ENCODE measurements at regions not wholly inside any gene's neighbourhood (a gene's known extent, or its start where the extent isn't known, plus 50 kb on each side); places are given as distances from the start of the nearest gene placed in this dataset.

GRCh38 chr18:43825768-43826167, 548.5 kb upstream of the SYT4 start:
- H3K27me3 Mint-ChIP-seq (ENCODE audit: low read depth, unreplicated experiment), result no peaks in the 10 kb centered on the region
- no peak overlapping the region for H2AFZ ChIP-seq (ENCODE audit: low read depth, low read length)
- no peaks in the 10 kb centered on the region for H3K4me1 ChIP-seq (ENCODE audit: insufficient read depth, low read length)
- H3K36me3 ChIP-seq (ENCODE audit: insufficient read depth, low read length), result no peaks in the 10 kb centered on the region
- no peaks in the 10 kb centered on the region for H3K36me3 Mint-ChIP-seq (ENCODE audit: low read depth, unreplicated experiment)
- DNase-seq (ENCODE audit: low read depth) (no peak), FAIRE-seq (no peak)
- H4K20me1 ChIP-seq (ENCODE audit: insufficient read depth, low read length), result no peaks in the 10 kb centered on the region
- H3K4me2 ChIP-seq (ENCODE audit: low read length), result no peak overlapping the region
- H3K9me3 Mint-ChIP-seq (ENCODE audit: unreplicated experiment), result no peaks in the 10 kb centered on the region
- no peaks in the 10 kb centered on the region for H3K27me3 ChIP-seq (ENCODE audit: insufficient read depth, low read length)
- H3K4me3 ChIP-seq (ENCODE audit: insufficient read depth, low read depth, low read length), result no peak overlapping the region
- H3K9me3 ChIP-seq (ENCODE audit: insufficient read depth, low read depth, low read length), result no peaks in the 10 kb centered on the region
- TF ChIP-seq EZH2 (IDR thresholded peaks at IDR 0.05; ENCODE audit: insufficient read depth, low read length), result no peak
- TF ChIP-seq CTCF (IDR thresholded peaks at IDR 0.05; ENCODE audit: insufficient read depth, low read depth, low read length), result no peak
- H3K9ac ChIP-seq (ENCODE audit: low read length), result no peak overlapping the region
- H3K27ac Mint-ChIP-seq (ENCODE audit: unreplicated experiment), result no peak overlapping the region
- no peak overlapping the region for H3K4me3 Mint-ChIP-seq (ENCODE audit: unreplicated experiment)
- H3K27ac ChIP-seq (ENCODE audit: low read depth, low read length), result no peak overlapping the region
- peaks cover 5% of the 10 kb centered on the region for H3K4me1 Mint-ChIP-seq (ENCODE audit: low read depth, unreplicated experiment)
- H3K79me2 ChIP-seq (ENCODE audit: insufficient read depth, low read length), result no peaks in the 10 kb centered on the region

- DNase-seq (ENCODE audit: low read depth), result no peak
- H2AFZ ChIP-seq (ENCODE audit: low read depth, low read length), result no peak overlapping the region
- H3K36me3 ChIP-seq (ENCODE audit: insufficient read depth, low read length), result no peaks in the 10 kb centered on the region
These were observed 548.9 kb upstream of the SYT4 start for GRCh38 chr18:43826215-43826614.

More at GRCh38 chr18:43826215-43826614, 548.9 kb upstream of the SYT4 start:
- no peaks in the 10 kb centered on the region for H3K9me3 Mint-ChIP-seq (ENCODE audit: unreplicated experiment)
- H3K9ac ChIP-seq (ENCODE audit: low read length), result no peak overlapping the region
- no peak overlapping the region for H3K4me2 ChIP-seq (ENCODE audit: low read length)
- no peak overlapping the region for H3K4me3 Mint-ChIP-seq (ENCODE audit: unreplicated experiment)
- no peak for FAIRE-seq
- H3K79me2 ChIP-seq (ENCODE audit: insufficient read depth, low read length), result no peaks in the 10 kb centered on the region
- H3K27me3 Mint-ChIP-seq (ENCODE audit: low read depth, unreplicated experiment), result no peaks in the 10 kb centered on the region
- no peak overlapping the region for H3K27ac Mint-ChIP-seq (ENCODE audit: unreplicated experiment)
- H3K9me3 ChIP-seq (ENCODE audit: insufficient read depth, low read depth, low read length), result no peaks in the 10 kb centered on the region
- no peaks in the 10 kb centered on the region for H4K20me1 ChIP-seq (ENCODE audit: insufficient read depth, low read length)
- no peaks in the 10 kb centered on the region for H3K27me3 ChIP-seq (ENCODE audit: insufficient read depth, low read length)
- H3K4me3 ChIP-seq (ENCODE audit: insufficient read depth, low read depth, low read length), result no peak overlapping the region
- H3K4me1 Mint-ChIP-seq (ENCODE audit: low read depth, unreplicated experiment), result peaks cover 5% of the 10 kb centered on the region
- no peak overlapping the region for H3K27ac ChIP-seq (ENCODE audit: low read depth, low read length)
- H3K4me1 ChIP-seq (ENCODE audit: insufficient read depth, low read length), result no peaks in the 10 kb centered on the region
- no peaks in the 10 kb centered on the region for H3K36me3 Mint-ChIP-seq (ENCODE audit: low read depth, unreplicated experiment)
- TF ChIP-seq EZH2 (IDR thresholded peaks at IDR 0.05; ENCODE audit: insufficient read depth, low read length) (no peak), CTCF (IDR thresholded peaks at IDR 0.05; ENCODE audit: insufficient read depth, low read depth, low read length) (no peak)
